HG02870 (cell line): ENCODE measurements at regions not wholly inside any gene's neighbourhood (a gene's known extent, or its start where the extent isn't known, plus 50 kb on each side); places are given as distances from the start of the nearest gene placed in this dataset.

Source experiments
- ATAC-seq: cut with Tn5 transposase; IDR thresholded peaks from one replicate; pipeline ENCODE4 v1.9.1; 2021; ENCODE audit warnings: mild to moderate bottlenecking, moderate library complexity; ENCODE audit not compliant: unreplicated experiment

DNA sequence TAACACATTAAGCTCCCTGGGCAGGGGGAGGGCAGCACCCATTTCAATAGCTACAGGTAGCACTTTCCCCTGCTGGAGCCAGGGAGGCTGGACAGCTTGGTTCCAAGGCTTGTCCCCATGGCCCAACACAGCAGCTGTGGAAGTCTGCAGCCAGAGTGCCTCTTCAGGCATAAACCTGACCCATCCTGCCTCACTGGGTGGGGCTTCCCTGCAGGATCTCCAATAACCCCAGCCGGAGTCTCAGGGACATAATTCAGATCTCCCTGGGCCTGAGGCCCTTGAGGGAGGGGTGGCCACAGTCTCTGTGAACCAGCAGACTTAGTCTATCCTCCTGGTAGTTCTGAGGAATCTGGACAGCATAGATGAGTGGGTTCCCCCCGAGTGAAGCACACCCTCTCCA lies 1001.9 kb upstream of the CHAC2 start:
- ATAC-seq: no peak

DNA sequence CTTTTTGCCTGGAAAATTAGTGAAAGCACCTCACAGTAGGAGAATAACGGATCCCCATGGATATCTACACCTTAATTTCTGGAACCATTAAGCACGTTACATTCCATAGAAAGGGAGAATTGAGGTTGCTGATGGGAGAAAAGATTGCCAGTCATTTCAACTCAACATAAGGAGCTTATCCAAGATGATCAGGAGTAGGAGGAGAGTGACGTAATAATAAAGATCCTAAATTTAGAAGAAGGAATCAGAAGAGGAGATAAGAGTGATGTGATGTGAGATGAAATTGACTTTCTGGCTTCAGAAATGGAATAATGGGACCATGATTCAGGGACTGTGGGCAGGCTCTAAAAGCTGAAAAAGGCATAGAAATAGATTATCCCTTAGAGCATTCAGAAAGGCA lies 1017.8 kb upstream of the CHAC2 start:
- no peak for ATAC-seq

DNA sequence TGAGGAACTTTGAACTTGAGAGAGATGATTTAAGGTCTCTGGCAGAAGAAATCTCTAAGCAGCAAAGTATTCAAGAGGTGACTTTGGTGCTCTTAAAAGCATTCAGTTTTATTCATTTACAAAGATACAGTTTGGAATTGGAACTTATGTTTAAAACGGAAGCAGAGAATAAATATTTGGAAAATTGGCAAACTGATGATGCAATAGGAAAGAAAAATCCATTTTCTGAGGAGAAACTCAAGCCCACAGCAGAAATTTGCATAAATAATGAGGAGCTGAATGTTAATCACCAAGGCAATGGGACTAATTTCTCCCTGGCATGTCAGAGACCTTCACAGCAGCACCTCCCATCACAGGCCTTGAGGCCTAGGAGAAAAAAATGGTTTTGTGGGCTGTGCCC lies 1022.5 kb upstream of the CHAC2 start:
- no peak for ATAC-seq

DNA sequence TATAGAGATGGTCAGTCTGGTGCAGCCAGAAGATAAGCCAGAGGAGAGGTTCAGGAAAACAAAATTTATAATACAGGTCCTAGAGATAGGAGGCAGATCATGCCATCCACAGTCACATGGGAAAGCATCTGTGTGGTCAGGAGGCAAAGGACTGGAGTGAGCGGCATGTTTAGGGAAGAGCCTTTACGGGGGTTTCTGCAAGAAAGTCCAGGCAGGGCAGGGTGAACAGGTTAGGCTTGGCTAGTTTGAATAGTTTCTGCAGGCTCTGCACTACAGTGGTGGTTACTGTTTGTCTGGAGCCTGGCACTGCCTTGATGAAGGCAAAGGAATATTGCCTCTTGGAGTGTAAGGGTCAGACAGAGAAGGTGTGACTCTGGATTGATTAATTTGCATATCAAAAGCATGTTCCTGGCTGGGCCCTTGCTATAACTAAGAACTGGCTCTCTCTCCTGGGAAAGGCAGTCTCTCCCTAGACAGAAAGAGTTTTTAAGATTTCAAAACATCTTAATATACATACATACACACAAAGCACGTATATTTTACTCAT lies 1034.7 kb upstream of the CHAC2 start:
- no peak for ATAC-seq

DNA sequence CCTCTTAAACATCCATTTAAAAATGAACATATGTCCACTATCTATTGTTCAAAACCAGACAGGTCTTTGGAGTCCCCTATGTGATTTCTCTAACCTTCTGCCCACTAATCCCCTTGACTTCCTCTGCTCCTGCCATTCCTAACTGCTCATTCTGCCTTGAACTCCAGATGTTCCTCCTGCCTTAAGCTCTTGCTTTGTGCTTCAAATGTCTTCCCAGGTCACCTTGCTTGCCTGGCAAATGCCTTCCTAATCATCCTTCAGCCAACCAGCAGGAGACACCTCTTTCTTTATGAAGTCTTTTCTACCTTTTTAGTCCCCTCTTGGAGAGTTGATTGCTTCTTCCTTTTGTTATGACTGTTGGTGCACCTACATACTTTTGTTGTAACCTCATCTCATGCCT lies 1043.0 kb upstream of the CHAC2 start:
- no peak for ATAC-seq

DNA sequence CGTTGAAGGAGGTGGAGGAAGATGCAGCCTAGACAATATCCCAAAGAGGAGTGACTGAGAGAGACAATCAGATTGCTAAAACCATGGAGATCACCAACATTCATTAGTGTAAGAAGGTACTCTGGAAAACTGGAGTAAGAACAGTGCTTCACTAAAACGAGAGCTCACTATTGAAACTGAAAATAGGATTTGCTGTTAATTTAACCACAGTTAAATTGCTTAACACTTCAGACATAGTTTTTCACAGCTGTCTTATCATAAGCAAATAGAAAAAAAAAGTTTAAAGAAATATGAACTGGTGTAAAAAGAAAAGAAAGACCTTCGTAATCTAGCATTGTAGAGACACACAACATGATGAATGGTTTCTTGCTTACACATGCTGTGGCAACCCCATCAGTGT lies 1049.8 kb upstream of the CHAC2 start:
- no peak for ATAC-seq

DNA sequence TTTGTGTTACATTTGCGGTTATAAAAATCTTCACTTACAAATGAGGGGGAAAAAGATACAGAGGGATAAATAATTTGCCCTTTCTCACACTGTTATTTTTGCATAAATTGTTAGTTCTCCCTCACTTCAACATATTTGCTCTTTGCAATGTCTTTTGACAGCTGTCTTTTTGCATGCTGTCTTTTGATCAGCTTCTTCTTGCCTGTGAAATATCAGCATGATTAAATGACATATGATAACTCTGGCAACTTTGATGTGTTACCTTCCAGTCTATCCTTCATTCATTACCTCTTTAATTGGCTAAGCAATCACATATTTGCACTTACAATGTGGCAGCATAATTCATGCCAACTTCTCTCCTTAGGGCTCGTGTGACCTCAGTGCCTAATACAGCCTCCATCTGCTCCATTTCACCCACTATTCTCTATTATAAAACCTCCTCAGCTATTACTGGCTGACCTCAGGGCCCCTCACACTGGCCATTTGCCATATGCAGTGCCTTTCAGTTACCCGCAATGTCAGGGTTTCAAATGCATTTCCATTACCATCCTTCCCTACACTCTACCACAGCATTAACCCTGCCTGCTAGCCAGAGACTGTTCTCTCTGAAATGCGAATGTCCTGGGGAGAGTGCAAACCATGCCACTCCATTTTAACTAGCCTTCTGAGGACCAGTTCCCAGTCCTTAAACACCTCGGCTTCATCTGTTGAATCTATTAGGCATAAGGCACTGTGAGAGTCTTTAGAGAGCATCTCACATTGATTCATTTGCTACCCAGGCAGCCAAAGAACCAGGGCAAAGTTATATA lies 1056.6 kb upstream of the CHAC2 start:
- ATAC-seq: no peak

DNA sequence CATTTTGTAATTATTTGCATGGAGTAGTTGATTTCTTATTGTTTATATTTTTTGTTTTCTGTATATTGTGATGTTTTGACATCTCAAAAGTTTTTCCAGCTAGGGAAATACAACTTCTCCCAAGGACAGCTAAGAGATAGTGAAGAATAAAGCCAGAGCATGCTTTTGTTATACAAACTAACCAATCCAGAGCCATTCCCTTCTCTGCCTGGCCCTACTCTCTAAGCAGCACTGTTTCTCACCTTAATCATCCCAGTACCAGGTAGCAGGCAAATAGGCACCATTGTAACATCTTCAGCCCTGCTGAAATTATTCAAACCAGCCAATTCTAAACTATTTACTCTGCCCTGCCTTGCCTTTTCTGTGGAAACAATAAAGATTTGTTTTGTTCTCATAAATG lies 1063.4 kb upstream of the CHAC2 start:
- ATAC-seq: no peak

DNA sequence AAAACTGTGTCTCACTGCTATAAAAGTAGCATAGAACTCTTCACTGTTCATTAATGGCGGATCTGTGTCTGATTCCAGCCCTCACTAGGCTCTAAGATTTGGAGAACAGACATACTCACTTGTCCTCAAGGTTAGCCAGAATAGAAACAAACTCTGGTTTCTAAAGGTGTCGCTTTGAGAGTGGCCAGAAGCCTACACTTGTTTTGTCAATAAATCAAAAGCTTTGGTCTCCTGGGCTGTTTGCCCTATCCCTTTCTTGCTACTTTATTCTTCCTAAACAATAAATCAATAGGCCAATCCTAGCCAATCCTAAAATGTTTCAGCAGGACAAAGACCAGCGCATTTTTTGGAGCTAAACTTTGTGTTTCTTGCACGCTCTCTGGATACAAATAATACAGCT lies 1064.6 kb upstream of the CHAC2 start:
- ATAC-seq: no peak

DNA sequence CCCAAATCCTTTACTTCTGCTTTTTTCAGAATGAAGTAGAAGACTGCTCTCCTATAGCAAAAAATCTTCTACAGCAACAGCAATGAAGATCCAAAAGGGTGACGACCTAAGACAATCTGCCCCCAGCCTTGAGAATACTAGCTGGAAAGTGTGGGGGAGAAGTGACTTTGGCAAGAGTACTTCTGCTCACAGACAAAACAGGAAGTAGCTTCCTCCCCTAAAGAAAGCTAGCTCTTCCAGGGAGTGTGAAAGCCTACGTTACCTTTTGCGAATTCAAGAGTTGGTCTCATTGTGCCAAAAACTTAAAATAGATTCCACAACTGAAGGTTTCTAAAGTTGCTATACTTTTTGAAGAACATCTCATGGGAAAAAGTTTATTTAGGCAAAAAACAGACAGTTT lies 1069.2 kb upstream of the CHAC2 start:
- ATAC-seq: no peak

DNA sequence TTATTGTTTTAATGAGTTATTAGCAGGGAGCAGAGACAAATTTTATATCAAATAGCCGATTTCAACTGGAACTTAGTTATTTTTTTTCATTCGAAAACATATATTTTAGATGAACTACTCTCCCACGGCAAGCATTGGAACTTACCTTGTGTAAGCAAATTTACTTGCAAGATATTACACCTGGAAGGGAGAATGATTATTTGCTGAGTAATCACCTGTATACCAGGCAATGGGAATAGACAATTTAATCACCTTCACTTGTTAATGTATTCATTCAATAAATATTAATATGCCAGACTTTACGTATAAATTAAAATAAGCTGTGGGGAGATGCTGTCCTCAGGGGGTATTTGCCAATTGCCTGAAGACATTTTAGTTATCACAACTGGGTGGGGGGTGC lies 1069.9 kb upstream of the CHAC2 start:
- no peak for ATAC-seq

DNA sequence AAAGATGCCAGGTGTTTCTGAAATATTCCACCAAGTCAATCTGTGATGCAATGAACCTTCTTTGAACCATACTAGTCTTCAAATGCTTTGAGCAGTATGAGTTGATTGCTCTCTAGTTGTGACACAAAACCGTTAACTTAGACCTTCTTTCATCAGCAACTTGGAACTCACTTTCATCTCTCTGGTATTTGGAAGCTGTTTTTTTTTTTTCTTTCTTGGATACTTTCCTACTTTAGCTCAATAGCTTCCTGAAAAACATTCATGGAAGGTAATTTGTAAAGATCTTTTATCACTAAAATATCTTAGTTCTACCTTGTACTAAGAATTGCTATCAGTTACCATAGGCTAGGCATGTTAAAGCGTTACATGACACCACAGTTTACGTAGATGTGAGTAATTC lies 1071.9 kb upstream of the CHAC2 start:
- ATAC-seq: no peak

DNA sequence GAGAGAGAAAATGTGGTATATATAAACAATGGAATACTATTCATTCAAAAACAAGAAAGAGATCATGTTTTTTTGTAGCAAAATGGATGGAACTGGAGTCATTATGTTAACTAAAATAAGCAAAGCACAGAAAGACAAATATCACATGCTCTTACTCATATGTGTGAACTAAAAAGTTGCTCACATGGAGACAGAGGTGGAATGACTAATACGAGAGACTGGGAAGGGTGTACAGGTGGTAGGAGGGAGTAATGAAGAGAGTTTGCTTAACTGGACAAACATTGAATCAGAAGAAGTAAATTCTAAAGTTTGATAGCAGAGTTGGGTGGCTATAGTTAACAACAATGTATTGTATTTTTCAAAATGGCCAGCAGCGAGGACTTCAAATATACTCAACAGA lies 1080.7 kb upstream of the CHAC2 start:
- no peak for ATAC-seq

DNA sequence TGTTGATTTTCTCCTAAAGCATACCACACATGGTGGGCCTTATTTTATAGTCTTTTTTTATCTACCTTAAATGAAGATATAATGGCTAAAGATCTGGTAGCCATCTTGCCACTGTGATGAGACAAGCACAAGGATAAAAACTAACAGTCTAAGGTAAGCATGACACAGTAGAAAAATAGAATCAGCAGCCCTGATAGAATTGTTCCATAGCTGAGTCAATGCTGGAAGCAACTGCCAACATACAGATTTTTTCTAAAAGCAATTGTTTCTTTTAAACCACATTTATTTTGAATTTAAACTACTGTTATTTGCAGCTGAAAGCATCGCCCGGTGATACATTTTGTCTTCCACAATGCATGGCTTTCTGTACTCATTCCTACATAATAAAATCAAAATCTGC lies 1091.5 kb upstream of the CHAC2 start:
- ATAC-seq: no peak

DNA sequence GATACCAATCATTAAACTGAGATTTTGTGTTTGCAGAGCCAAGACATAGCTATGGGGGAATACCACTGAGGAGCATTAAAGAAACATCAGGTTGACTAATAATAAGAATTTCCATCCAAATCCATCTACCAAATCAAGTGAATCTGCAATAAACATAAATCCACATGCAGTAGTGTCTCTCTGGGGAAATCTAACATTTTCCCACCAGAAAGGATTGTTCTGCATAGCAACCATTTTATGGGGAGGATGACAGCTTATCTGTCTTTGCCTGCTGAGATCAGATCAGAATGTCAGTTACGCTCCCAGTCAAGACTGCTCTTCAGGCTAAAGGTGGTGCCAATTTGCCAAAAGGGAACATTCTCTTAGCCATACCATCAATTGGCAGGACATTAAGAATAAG lies 1098.9 kb upstream of the CHAC2 start:
- ATAC-seq: no peak

DNA sequence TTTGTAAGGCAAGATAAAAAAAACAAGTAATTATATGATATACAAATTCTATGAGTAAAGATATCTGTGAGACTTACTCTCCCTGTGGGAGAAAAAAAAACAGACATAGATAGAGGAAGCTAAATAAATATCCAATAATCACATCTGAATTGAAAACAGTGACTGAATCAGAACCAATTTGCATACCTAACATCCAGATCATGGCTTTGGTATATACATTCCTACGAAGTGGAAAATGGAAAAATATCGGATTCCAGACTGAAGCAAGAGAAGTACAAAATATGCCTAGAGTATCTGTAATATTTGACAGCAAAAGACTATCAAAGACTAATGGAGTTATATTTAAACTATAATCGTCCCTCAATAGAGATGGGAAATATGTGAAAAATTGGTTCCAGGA lies 1108.1 kb upstream of the CHAC2 start:
- ATAC-seq: no peak

DNA sequence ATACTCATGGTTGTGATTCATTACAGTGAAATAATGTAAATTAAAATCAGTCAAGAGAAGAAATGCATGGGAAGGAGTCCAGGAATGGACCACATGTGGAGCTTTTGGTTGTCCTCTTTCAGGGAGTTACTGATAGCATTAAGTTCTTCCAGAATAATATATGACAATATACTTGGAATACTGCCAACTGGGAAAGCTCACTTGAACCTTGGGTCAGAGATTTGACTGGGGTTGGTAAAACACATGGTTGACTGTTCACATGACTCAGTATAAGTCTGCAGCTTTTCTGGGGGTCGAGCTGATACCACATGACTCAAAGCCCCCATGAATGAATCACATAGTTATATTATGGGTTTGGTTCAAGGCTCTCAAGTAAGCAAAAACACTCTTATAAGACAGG lies 1109.0 kb upstream of the CHAC2 start:
- ATAC-seq: no peak

DNA sequence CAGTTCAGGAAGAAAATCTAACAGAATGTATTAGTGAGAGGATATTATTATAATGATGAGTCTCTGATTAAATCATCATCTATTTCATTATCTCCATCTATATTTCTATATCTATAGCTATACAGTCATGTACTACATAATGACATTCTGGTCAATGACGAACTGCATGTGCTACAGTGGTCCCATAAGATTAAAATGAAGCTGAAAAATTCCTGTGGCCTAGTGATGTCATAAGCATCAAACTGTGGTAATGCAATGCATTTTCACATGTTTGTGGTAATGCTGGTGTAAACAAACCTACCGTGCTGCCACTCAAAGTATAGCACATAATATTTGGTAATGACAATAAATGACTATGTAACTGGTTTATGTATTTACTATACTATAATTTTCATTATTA lies 1127.9 kb upstream of the CHAC2 start:
- ATAC-seq: no peak

DNA sequence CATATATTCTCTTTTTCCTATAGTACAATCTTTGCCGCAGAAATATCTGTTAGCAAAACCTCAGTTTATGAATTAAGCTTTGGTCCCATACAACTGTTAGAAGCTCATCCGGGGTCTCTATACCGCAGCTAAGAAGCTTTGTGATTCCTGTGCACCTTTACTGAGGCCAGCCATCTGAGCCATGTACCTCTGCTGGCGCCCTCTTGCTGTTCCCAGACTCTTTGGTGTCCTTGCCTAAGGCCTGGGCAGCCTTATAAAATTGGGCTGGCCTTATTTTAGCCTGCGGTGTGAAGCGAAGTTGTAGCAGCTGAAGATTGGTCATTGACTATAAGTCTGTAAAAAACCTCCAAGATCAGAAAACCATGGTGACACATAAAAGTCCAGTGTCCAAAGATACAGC lies 1135.1 kb upstream of the CHAC2 start:
- ATAC-seq: no peak

DNA sequence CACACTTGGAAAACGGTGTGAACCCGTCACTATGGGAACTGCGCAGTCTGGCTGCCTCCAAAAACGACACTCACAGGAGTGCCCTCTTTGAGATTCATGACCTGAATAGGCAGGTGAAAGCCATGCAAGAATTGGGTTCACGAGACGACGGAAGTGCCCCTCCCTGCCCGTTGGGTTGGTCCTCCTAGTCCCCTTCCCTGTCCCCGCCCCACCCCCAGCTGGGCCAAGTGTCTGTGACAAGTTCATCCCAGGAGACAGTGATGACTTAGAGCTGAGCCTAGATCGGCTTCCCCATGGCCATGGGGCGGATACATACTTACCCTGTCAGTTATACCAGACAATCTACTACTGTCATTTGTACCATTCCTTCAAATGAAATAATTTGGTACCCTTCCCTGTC lies 1137.7 kb upstream of the CHAC2 start:
- ATAC-seq: no peak

DNA sequence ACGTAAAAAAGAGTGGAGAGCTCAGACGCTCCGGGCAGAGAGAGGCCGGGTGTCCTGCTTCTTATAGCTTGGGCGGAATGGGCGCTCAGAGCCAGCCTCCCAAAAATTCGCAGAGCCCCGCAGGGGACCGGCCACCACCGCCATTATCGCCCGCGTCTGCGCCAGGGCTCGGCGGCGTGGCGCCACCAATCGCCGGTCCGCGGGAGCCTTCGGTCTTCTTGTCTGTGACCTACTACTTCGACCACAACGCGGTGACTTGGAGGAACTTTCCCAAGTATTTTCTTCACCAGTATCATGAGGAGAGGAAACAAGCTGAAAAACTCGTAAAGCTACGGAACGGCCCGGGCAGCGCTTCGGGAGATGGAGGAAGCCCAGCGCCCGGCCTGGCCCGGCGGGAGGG lies 1138.1 kb upstream of the CHAC2 start:
- no peak for ATAC-seq

DNA sequence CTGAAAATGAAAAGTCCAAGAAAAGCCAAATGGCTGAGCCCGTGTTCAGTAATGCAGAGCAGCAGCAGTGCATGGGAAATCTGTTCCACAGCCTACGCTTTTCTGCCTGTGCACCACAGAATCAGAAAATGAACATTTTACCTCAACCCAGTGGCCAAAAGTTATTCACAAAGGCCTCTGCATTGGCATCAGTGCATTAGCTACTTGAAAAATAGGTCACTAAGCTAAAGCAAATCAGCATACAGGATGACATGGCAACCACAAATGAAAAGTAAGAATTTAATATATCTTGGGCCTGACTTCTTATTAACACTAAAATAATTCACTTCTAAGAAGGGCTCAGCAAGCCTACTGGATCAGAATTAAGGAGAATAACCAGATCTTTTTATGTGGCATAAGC lies 1145.3 kb upstream of the CHAC2 start:
- no peak for ATAC-seq

DNA sequence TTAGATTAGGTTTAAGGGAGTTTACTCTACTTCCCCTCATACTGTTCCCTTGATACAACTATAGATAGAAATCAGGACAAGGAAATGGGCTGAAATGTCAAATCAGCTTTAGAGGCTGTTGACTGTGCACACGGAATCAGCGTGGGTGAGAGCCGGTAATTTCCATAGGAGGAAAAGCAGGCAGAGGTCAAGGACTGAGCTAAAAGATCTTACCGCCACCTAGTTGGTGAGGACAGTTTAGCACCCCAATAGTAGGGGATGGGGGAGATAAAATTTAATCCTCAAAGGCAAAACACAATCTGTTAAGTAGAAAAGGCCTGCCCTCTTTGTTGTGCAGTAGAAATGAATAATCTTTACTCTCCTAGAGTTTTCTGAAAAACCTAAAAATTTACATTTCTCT lies 1154.5 kb upstream of the CHAC2 start:
- ATAC-seq: no peak
